ENCODE measurements at regions not wholly inside any gene's neighbourhood (a gene's known extent, or its start where the extent isn't known, plus 50 kb on each side); places are given as distances from the start of the nearest gene placed in this dataset.

- FAIRE-seq: no peak
Observed at GRCh38 chr12:41940571-41940970, 204.1 kb downstream of the GXYLT1 start.

GRCh38 chr12:41936333-41936732 lies 208.3 kb downstream of the GXYLT1 start:
- DNase-seq (ENCODE audit: insufficient read length, low spot score) (no peak), FAIRE-seq (no peak)
- no peak for TF ChIP-seq CTCF (IDR thresholded peaks at IDR 0.05; ENCODE audit: insufficient read depth, missing control alignments)

More at GRCh38 chr12:41940571-41940970, 204.1 kb downstream of the GXYLT1 start:
- DNase-seq (ENCODE audit: insufficient read length, low spot score): no peak
- TF ChIP-seq CTCF (IDR thresholded peaks at IDR 0.05; ENCODE audit: insufficient read depth, missing control alignments): no peak

- FAIRE-seq (no peak), DNase-seq (ENCODE audit: insufficient read length, low spot score) (no peak)
- no peak for TF ChIP-seq CTCF (IDR thresholded peaks at IDR 0.05; ENCODE audit: insufficient read depth, missing control alignments)
Observed at GRCh38 chr12:41935911-41936310, 208.8 kb downstream of the GXYLT1 start.

GRCh38 chr12:41932470-41932991 lies 212.1 kb downstream of the GXYLT1 start:
- DNase-seq (ENCODE audit: insufficient read length, low spot score) (no peak), FAIRE-seq (no peak)
- TF ChIP-seq CTCF (IDR thresholded peaks at IDR 0.05; ENCODE audit: insufficient read depth, missing control alignments): no peak

- no peak for FAIRE-seq
- no peak for DNase-seq (ENCODE audit: insufficient read length, low spot score)
- no peak for TF ChIP-seq CTCF (IDR thresholded peaks at IDR 0.05; ENCODE audit: insufficient read depth, missing control alignments)
Observed at GRCh38 chr12:41930866-41931437, 213.7 kb downstream of the GXYLT1 start.

- no peak for FAIRE-seq
- DNase-seq (ENCODE audit: insufficient read length, low spot score): no peak
- no peak for TF ChIP-seq CTCF (IDR thresholded peaks at IDR 0.05; ENCODE audit: insufficient read depth, missing control alignments)
Observed at GRCh38 chr12:41924111-41924510, 220.6 kb downstream of the GXYLT1 start.

GRCh38 chr12:41923351-41923750 lies 221.3 kb downstream of the GXYLT1 start:
- TF ChIP-seq CTCF (IDR thresholded peaks at IDR 0.05; ENCODE audit: insufficient read depth, missing control alignments): no peak
- no peak for DNase-seq (ENCODE audit: insufficient read length, low spot score)
- FAIRE-seq: no peak
